HepG2 (cell line): ENCODE measurements at regions not wholly inside any gene's neighbourhood (a gene's known extent, or its start where the extent isn't known, plus 50 kb on each side); places are given as distances from the start of the nearest gene placed in this dataset.

Experiments
- ATAC-seq: fragments of 200-7000 bp; cut with Tn5 transposase; 3 replicates; pipeline ENCODE4 v1.9.1; 2020; ENCODE audit warnings: mild to moderate bottlenecking, moderate library complexity
- BruUV-seq: library from RNA; stranded (reverse); fragments of 400-500 nt; replicated peaks from 2 replicates; lab custom pipeline; 2021; lab: Mats Ljungman, UMichigan
- CTCF ChIA-PET: fragments of 300-600 bp; formaldehyde crosslinking; extraction: SDS; loops from one replicate; lab custom pipeline; 2021; ENCODE audit warnings: low total read pairs, inconsistent platforms, low intra/inter-chr PET ratio; lab: Yijun Ruan, JAX
- POLR2A ChIA-PET: fragments of 350-600 bp; sonication (Branson Sonifier 250); formaldehyde crosslinking; loops from one replicate; lab custom pipeline; 2020; ENCODE audit warnings: antibody characterized with exemption, inconsistent platforms; lab: Yijun Ruan, JAX
- DNase-seq: peaks from one replicate; pipeline ENCODE4 v3.0.0-alpha.2; 2015; ENCODE audit warnings: low spot score
- FAIRE-seq: peaks from 3 replicates; lab custom pipeline; 2011; peaks lifted over from hg19 to GRCh38; lab: Jason Lieb, UNC
- H2AFZ ChIP-seq: one replicate; pipeline ENCODE4 v1.6.1; 2011; ENCODE audit warnings: low read length, inconsistent platforms
- H3K27ac ChIP-seq: fragments of 300-600 bp; 3 replicates; pipeline ENCODE4 v1.8.0; 2011; ENCODE audit warnings: mixed run types, mild to moderate bottlenecking, mixed read lengths, low read length, inconsistent platforms; ENCODE audit not compliant: insufficient read depth; ENCODE audit errors: extremely low read length
- H3K27me3 ChIP-seq, 2 experiments: fragments of 200-600 bp in 1 of 2; 2 replicates in 1 of 2; 3 replicates in 1 of 2; pipeline versions ENCODE4 v1.6.0 to v1.8.0; 2011; ENCODE audit warnings: low read length in 2 of 2, mild to moderate bottlenecking in 2 of 2, moderate library complexity in 2 of 2, inconsistent platforms in 1 of 2; ENCODE audit not compliant: insufficient read depth in 2 of 2, control insufficient read depth in 1 of 2
- H3K36me3 ChIP-seq, 2 experiments: fragments of 200-600 bp in 1 of 2; replicated peaks in 1 of 2; 2 replicates in 1 of 2; 3 replicates in 1 of 2; pipeline versions ENCODE4 v1.5.1 to v1.8.0; 2011; ENCODE audit warnings: low read length in 2 of 2, inconsistent platforms in 1 of 2; ENCODE audit not compliant: insufficient read depth in 2 of 2, control insufficient read depth in 1 of 2
- H3K4me1 ChIP-seq: 2 replicates; pipeline ENCODE4 v1.5.1; 2012; ENCODE audit warnings: low read length, inconsistent platforms; ENCODE audit not compliant: insufficient read depth
- H3K4me2 ChIP-seq: 2 replicates; pipeline ENCODE4 v1.6.0; 2011; ENCODE audit warnings: low read depth, low read length, inconsistent platforms
- H3K4me3 ChIP-seq, 3 experiments: fragments of 200-600 bp in 1 of 3; sonication (generic), shearing (Covaris generic) in 1 of 3; replicated peaks in 1 of 3; 2 replicates each; pipeline ENCODE4 v1.5.1; 2011 to 2016; ENCODE audit warnings: low read length in 3 of 3, inconsistent platforms in 2 of 3, low read depth in 2 of 3, mild to moderate bottlenecking in 2 of 3, control low read depth in 1 of 3, mixed read lengths in 1 of 3; ENCODE audit not compliant: insufficient read depth in 1 of 3
- H3K79me2 ChIP-seq: one replicate; pipeline ENCODE4 v1.6.1; 2011; ENCODE audit warnings: low read length, inconsistent platforms; ENCODE audit not compliant: insufficient read depth
- H3K9ac ChIP-seq: 2 replicates; pipeline ENCODE4 v1.6.0; 2011; ENCODE audit warnings: mild to moderate bottlenecking, low read depth, low read length, inconsistent platforms; ENCODE audit not compliant: insufficient read depth
- H3K9me3 ChIP-seq: 2 replicates; pipeline ENCODE4 v1.5.1; 2012; ENCODE audit warnings: mild to moderate bottlenecking, low read length
- H4K20me1 ChIP-seq: 2 replicates; pipeline ENCODE4 v1.6.0; 2011; ENCODE audit warnings: inconsistent platforms, mild to moderate bottlenecking, low read length, moderate library complexity; ENCODE audit not compliant: insufficient read depth
- KDM2A ChIP-seq: sonication (generic); formaldehyde crosslinking; IDR thresholded peaks from 2 replicates; pipeline ENCODE4 v1.4.0; 2020; ENCODE audit warnings: low read depth, missing genetic modification reagents, borderline replicate concordance
- PHF8 ChIP-seq: sonication (generic); formaldehyde crosslinking; IDR thresholded peaks from 2 replicates; pipeline ENCODE4 v1.5.0; 2020; ENCODE audit warnings: missing genetic modification reagents
- RAD21 ChIP-seq: fragments of 450-650 bp; formaldehyde crosslinking; IDR thresholded peaks from 2 replicates; pipeline ENCODE4 v1.5.0; 2020; ENCODE audit warnings: mild to moderate bottlenecking
- RBM22 ChIP-seq: fragments of 200-400 bp; formaldehyde crosslinking; optimal IDR thresholded peaks from 2 replicates; pipeline ENCODE3; 2017; ENCODE audit warnings: mild to moderate bottlenecking, low read length, moderate library complexity
- SMARCE1 ChIP-seq: fragments of 450-650 bp; IDR thresholded peaks from 2 replicates; pipeline ENCODE4 v1.6.1; 2017; ENCODE audit warnings: borderline replicate concordance
- YEATS4 ChIP-seq: sonication (generic); formaldehyde crosslinking; IDR thresholded peaks from 2 replicates; pipeline ENCODE4 v1.4.0; 2020; ENCODE audit warnings: missing genetic modification reagents, borderline replicate concordance
- ZNF10 ChIP-seq: sonication (generic); formaldehyde crosslinking; IDR thresholded peaks from 2 replicates; pipeline ENCODE4 v1.4.0; 2020; ENCODE audit warnings: mild to moderate bottlenecking, low read depth, missing genetic modification reagents, borderline replicate concordance
- ZNF615 ChIP-seq: sonication (generic); formaldehyde crosslinking; IDR thresholded peaks from 2 replicates; pipeline ENCODE4 v1.5.0; 2020; ENCODE audit warnings: mild to moderate bottlenecking, missing genetic modification reagents, borderline replicate concordance
- ZNF672 ChIP-seq: sonication (generic); formaldehyde crosslinking; IDR thresholded peaks from 2 replicates; pipeline ENCODE4 v1.8.1; 2022; ENCODE audit warnings: missing genetic modification reagents
- ZNF772 ChIP-seq: sonication (generic); formaldehyde crosslinking; IDR thresholded peaks from 2 replicates; pipeline ENCODE4 v1.5.0; 2020; ENCODE audit warnings: mild to moderate bottlenecking, missing genetic modification reagents
- WGBS: methylation state at CpG from one replicate; pipeline ENCODE4 v1.1.6; 2017; ENCODE audit warnings: low lambda C conversion rate; 5-methylcytosine and 5-hydroxymethylcytosine counted together
- in situ Hi-C: cut with HindIII; loops from 2 replicates; pipeline ENCODE4 v1.10.0; 2017; ENCODE audit warnings: low pct_unique_long_range_greater_than_20kb; ENCODE audit not compliant: extremely low pct_ligation_motif_present
- intact Hi-C: fragments of 100-400 bp; cut with micrococcal nuclease; formaldehyde crosslinking; loops from one replicate; pipeline ENCODE4 v1.10.0; 2022; ENCODE audit not compliant: unreplicated experiment
- TF ChIP-seq, protein P1 (sequence below): sonication (generic); formaldehyde crosslinking; IDR thresholded peaks from 2 replicates; pipeline ENCODE4 v1.5.0; 2020; ENCODE audit warnings: missing genetic modification reagents, mild to moderate bottlenecking, borderline replicate concordance
- TF ChIP-seq, protein P2 (sequence below), 2 experiments: sonication (generic) in 1 of 2; formaldehyde crosslinking in 1 of 2; IDR thresholded peaks; 2 replicates each; pipeline versions ENCODE4 v1.4.0 to v1.6.1; 2016 to 2020; ENCODE audit warnings: borderline replicate concordance in 1 of 2, low read depth in 1 of 2, mild to moderate bottlenecking in 1 of 2, missing genetic modification reagents in 1 of 2
- TF ChIP-seq, protein P3 (sequence below): sonication (generic); formaldehyde crosslinking; IDR thresholded peaks from 2 replicates; pipeline ENCODE4 v1.4.0; 2020; ENCODE audit warnings: mild to moderate bottlenecking, low read depth, missing genetic modification reagents

DNA sequence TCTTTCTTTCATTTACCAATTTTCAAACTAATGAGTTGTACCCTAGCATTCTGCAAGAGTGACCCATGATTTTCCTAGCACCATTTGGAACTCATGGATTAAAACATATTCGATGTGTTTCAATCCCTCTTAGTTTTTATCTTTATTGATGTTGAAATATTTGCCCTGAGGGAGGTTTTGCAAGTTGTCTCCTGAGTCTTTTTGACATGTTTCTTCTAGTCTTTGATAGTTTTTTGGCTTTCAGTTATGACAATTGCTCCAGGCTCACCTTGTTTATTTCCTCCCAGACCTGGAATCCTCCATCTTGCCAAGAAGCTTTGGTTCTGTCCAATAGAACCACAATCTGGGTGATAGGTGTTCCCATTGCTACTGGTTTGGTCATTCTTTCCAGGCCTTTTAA, 327.8 kb downstream of the WDR11 start:
- ChIA-PET CTCF (no interaction called here), POLR2A (no interaction called here)
- Histone ChIP-seq H3K9me3 (no peaks in the 10 kb centered on the region), H4K20me1 (no peaks in the 10 kb centered on the region), H3K27ac (no peak overlapping the region), H3K4me3 (no peak overlapping the region), H3K27me3 (no peaks in the 10 kb centered on the region), H3K79me2 (no peaks in the 10 kb centered on the region), H3K4me2 (no peak overlapping the region), H3K36me3 (no peaks in the 10 kb centered on the region), H2AFZ (no peak overlapping the region), H3K4me1 (no peaks in the 10 kb centered on the region), H3K9ac (no peak overlapping the region)
- ATAC-seq, result no peak
- intact Hi-C loops, result no loop called here
- WGBS, result 0% methylated on average over 1 of the region's 1 CpG
- no TSS peak for BruUV-seq
- in situ Hi-C loops, result no loop called here
- no peak for FAIRE-seq
- TF ChIP-seq ZNF615 (CRISPR knock-in tag), result no peak
- TF ChIP-seq KDM2A (CRISPR knock-in tag), result no peak
- no peak for TF ChIP-seq RBM22
- TF ChIP-seq, protein P1, sequence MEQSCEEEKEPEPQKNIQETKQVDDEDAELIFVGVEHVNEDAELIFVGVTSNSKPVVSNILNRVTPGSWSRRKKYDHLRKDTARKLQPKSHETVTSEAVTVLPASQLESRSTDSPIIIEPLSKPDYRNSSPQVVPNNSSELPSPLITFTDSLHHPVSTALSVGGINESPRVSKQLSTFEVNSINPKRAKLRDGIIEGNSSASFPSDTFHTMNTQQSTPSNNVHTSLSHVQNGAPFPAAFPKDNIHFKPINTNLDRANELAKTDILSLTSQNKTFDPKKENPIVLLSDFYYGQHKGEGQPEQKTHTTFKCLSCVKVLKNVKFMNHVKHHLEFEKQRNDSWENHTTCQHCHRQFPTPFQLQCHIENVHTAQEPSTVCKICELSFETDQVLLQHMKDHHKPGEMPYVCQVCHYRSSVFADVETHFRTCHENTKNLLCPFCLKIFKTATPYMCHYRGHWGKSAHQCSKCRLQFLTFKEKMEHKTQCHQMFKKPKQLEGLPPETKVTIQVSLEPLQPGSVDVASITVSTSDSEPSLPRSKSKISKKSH (CRISPR knock-in tag), result no peak
- TF ChIP-seq, protein P2, sequence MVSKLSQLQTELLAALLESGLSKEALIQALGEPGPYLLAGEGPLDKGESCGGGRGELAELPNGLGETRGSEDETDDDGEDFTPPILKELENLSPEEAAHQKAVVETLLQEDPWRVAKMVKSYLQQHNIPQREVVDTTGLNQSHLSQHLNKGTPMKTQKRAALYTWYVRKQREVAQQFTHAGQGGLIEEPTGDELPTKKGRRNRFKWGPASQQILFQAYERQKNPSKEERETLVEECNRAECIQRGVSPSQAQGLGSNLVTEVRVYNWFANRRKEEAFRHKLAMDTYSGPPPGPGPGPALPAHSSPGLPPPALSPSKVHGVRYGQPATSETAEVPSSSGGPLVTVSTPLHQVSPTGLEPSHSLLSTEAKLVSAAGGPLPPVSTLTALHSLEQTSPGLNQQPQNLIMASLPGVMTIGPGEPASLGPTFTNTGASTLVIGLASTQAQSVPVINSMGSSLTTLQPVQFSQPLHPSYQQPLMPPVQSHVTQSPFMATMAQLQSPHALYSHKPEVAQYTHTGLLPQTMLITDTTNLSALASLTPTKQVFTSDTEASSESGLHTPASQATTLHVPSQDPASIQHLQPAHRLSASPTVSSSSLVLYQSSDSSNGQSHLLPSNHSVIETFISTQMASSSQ (IDR thresholded peaks at IDR 0.05; ENCODE audit: low read depth), result no peak
- TF ChIP-seq, protein P2 (CRISPR knock-in tag; IDR thresholded peaks at IDR 0.05; ENCODE audit: borderline replicate concordance), result no peak
- no peak for TF ChIP-seq ZNF672 (CRISPR knock-in tag)
- no peak for TF ChIP-seq PHF8 (CRISPR knock-in tag)
- no peak for TF ChIP-seq ZNF772 (CRISPR knock-in tag)
- no peak for TF ChIP-seq YEATS4 (CRISPR knock-in tag)
- TF ChIP-seq, protein P3, sequence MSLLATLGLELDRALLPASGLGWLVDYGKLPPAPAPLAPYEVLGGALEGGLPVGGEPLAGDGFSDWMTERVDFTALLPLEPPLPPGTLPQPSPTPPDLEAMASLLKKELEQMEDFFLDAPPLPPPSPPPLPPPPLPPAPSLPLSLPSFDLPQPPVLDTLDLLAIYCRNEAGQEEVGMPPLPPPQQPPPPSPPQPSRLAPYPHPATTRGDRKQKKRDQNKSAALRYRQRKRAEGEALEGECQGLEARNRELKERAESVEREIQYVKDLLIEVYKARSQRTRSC, result no peak
- no peak for TF ChIP-seq ZNF10 (CRISPR knock-in tag)
- TF ChIP-seq SMARCE1, result no peak
- no peak for TF ChIP-seq RAD21 (CRISPR knock-in tag)
- no peak for DNase-seq
